AG04450 (cell line): ENCODE measurements at regions not wholly inside any gene's neighbourhood (a gene's known extent, or its start where the extent isn't known, plus 50 kb on each side); places are given as distances from the start of the nearest gene placed in this dataset.

Experiments used
- CTCF ChIA-PET: fragments of 300-600, 350-600 bp; formaldehyde crosslinking; extraction: SDS; loops from one replicate; lab custom pipeline; 2022; ENCODE audit warnings: antibody characterized with exemption, inconsistent platforms; lab: Charles Lee
- POLR2A ChIA-PET: fragments of 350-600 bp; formaldehyde crosslinking; extraction: SDS; loops from one replicate; lab custom pipeline; 2021; ENCODE audit warnings: antibody characterized with exemption, inconsistent platforms; lab: Yijun Ruan, JAX
- DNase-seq: peaks from one replicate; pipeline ENCODE4 v3.0.0-alpha.2; 2011; ENCODE audit warnings: low read depth, low spot score
- H3K27ac ChIP-seq: one replicate; pipeline ENCODE4 v1.5.1; 2012; ENCODE audit warnings: low read depth, low read length, control low read depth
- H3K27me3 ChIP-seq: one replicate; pipeline ENCODE4 v1.6.0; 2012; ENCODE audit warnings: low read length; ENCODE audit not compliant: control insufficient read depth, insufficient read depth
- H3K4me3 ChIP-seq: 2 replicates; pipeline ENCODE4 v1.5.1; 2011; ENCODE audit warnings: mild to moderate bottlenecking, low read depth, low read length, control low read depth
- H3K9me3 ChIP-seq: 2 replicates; pipeline ENCODE4 v1.5.1; 2012; ENCODE audit warnings: low read length; ENCODE audit not compliant: control insufficient read depth, insufficient read depth
- CTCF ChIP-seq: IDR thresholded peaks from 2 replicates; pipeline ENCODE4 v1.5.1; 2011; ENCODE audit warnings: low read depth, low read length, control low read depth, inconsistent platforms

DNA sequence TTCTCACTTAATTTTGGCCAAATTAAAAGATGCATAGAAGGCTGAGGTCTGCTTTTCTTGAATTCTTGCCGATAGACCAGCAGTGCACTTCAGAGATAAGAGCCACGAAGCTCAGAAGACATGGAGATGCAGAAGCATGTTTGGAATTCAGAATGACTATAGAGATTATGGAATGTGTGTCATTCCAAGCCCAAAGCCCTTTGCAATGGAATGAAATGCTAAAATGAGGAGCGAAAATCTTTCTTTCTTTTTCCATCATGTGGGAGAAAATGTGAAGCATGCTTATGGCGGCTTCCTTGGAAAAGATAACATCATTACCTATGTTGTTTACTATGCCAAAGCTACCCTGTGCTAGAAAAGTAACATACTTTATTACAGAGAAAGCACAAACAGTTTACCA is 257.0 kb upstream of the RNF32 start:
- no peak for DNase-seq
- ChIA-PET POLR2A (no interaction called here), CTCF (no interaction called here)
- Histone ChIP-seq H3K9me3 (peaks cover 62% of the 10 kb centered on the region), H3K27me3 (no peaks in the 10 kb centered on the region), H3K27ac (no peak overlapping the region), H3K4me3 (no peak overlapping the region)
- no peak for TF ChIP-seq CTCF

DNA sequence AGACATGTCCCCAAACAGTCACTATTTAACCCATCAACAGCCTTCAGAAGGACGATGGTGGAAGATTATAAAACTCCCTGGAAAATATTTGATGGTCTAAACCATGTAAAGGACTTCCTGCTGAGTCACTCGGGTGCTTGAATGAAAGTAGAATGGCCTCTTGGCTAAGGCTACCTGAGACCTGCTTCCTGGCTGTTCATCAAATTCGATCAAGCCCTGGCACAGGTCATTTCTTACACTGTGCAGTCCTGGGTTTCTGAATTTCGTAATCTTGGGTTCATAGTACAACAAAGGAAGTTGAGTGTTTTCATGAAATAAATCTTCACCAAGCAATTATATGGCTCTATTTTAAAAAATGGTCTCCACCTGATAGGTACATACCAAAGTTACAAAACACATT is 260.3 kb upstream of the RNF32 start:
- CTCF ChIA-PET: no interaction called here
- no peaks in the 10 kb centered on the region for H3K27me3 ChIP-seq
- TF ChIP-seq CTCF: no peak
- no peak for DNase-seq
- POLR2A ChIA-PET: no interaction called here
- H3K27ac ChIP-seq: no peak overlapping the region
- peaks cover 71% of the 10 kb centered on the region for H3K9me3 ChIP-seq
- H3K4me3 ChIP-seq: no peak overlapping the region

DNA sequence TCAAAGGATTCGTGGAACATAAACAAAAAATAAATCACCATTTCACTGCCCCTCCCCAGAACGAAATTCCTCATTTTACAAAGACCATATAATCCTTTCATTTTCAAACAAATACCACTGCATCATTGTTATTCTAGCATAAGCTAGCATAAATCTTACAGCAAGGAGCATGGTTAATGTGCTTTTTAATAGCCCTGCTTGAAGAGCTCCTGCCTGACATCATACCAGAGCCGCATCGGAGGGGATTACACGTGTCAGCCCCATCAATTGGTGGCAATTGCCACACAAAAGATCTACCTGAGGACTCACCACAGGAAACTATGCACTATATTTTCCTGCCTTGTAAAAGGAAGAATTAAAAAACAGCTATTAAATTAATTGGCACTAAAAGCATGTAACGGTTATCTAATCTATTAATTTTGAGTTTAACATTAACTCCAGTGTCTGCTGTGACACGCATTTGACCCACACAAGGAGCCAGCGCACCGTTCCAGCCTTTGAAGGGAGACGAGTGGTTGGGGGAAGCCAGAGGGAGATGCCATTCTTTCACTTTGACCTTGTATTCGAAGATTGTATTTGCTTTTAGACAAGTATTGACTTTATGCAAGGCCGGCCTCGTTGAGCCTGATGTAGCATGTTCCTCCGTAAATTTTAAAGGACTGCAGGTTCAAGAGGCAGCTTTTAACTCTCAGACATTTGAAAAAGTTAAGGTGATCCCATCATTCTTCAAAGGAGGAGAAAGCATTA is 261.1 kb upstream of the RNF32 start:
- no peaks in the 10 kb centered on the region for H3K27me3 ChIP-seq
- ChIA-PET POLR2A (no interaction called here), CTCF (interaction anchor here (0.5 kb wide), 1 partner anchor 592 kb away, joined by 3 read pairs; no protein-coding TSS in a partner anchor)
- no peak overlapping the region for H3K27ac ChIP-seq
- DNase-seq: no peak
- H3K4me3 ChIP-seq: no peak overlapping the region
- TF ChIP-seq CTCF: no peak
- H3K9me3 ChIP-seq: peaks cover 65% of the 10 kb centered on the region

GRCh38 chr7:156378806-156379205 is 261.8 kb upstream of the RNF32 start:
- ChIA-PET CTCF (interaction anchor here (0.5 kb wide), 1 partner anchor 591 kb away, joined by 3 read pairs; no protein-coding TSS in a partner anchor), POLR2A (no interaction called here)
- no peak for TF ChIP-seq CTCF
- DNase-seq: no peak
- peaks cover 64% of the 10 kb centered on the region for H3K9me3 ChIP-seq
- H3K4me3 ChIP-seq: no peak overlapping the region
- H3K27ac ChIP-seq: no peak overlapping the region
- no peaks in the 10 kb centered on the region for H3K27me3 ChIP-seq

- Histone ChIP-seq H3K9me3 (peaks cover 49% of the 10 kb centered on the region), H3K4me3 (no peak overlapping the region), H3K27ac (no peak overlapping the region), H3K27me3 (no peaks in the 10 kb centered on the region)
- DNase-seq: no peak
- no peak for TF ChIP-seq CTCF
- ChIA-PET CTCF (no interaction called here), POLR2A (no interaction called here)
Observed at GRCh38 chr7:156376317-156376716, 264.3 kb upstream of the RNF32 start.
